ENCODE measurements at regions not wholly inside any gene's neighbourhood (a gene's known extent, or its start where the extent isn't known, plus 50 kb on each side); places are given as distances from the start of the nearest gene placed in this dataset.

- ChIA-PET POLR2A (ENCODE audit: unreplicated experiment) (interaction anchor here (0.6 kb wide), 1 partner anchor 802 kb away, joined by 3 read pairs; no protein-coding TSS in a partner anchor), CTCF (no interaction called here)
- Histone ChIP-seq H3K27ac (no peak overlapping the region), H2AFZ (no peak overlapping the region), H3K4me3 (no peak overlapping the region), H4K20me1 (ENCODE audit: insufficient read depth) (0 out of 2 replicates have a peak, but pooled peaks cover 5% of the 10 kb centered on the region), H3K79me2 (ENCODE audit: low read depth) (no peaks in the 10 kb centered on the region), H3F3A (ENCODE audit: insufficient read depth, low read depth) (no peaks in the 10 kb centered on the region), H3K4me1 (replicated peaks; ENCODE audit: insufficient read depth) (no peaks in the 10 kb centered on the region), H3K9me2 (ENCODE audit: insufficient read depth) (no peaks in the 10 kb centered on the region), H3K36me3 (ENCODE audit: low read depth) (no peaks in the 10 kb centered on the region), H3K27me3 (ENCODE audit: insufficient read depth, low read depth) (no peaks in the 10 kb centered on the region), H3K9me3 (ENCODE audit: insufficient read depth, low read depth) (no peaks in the 10 kb centered on the region), H3K4me2 (no peak overlapping the region)
- intact Hi-C loops (cut with micrococcal nuclease; ENCODE audit: unreplicated experiment): no loop called here
- no peak for TF ChIP-seq CTCF (conservative IDR thresholded peaks at IDR 0.05)
- no peak for TF ChIP-seq EZH2 (IDR thresholded peaks at IDR 0.05; ENCODE audit: low read depth)
- no peak for DNase-seq
- BruUV-seq (replicated peaks): no TSS peak
Measured at GRCh38 chr2:66688951-66689350, 254.0 kb downstream of the MEIS1 start.

GRCh38 chr2:66689456-66690051 lies 254.6 kb downstream of the MEIS1 start:
- no peaks in the 10 kb centered on the region for H3K79me2 ChIP-seq (ENCODE audit: low read depth)
- intact Hi-C loops (cut with micrococcal nuclease; ENCODE audit: unreplicated experiment): no loop called here
- no peak overlapping the region for H2AFZ ChIP-seq
- H3K27me3 ChIP-seq (ENCODE audit: insufficient read depth, low read depth): no peaks in the 10 kb centered on the region
- DNase-seq: no peak
- no TSS peak for BruUV-seq (replicated peaks)
- ChIA-PET CTCF (no interaction called here), POLR2A (ENCODE audit: unreplicated experiment) (no interaction called here)
- TF ChIP-seq EZH2 (IDR thresholded peaks at IDR 0.05; ENCODE audit: low read depth): no peak
- no peak for TF ChIP-seq CTCF (conservative IDR thresholded peaks at IDR 0.05)
- no peak overlapping the region for H3K4me3 ChIP-seq
- H3F3A ChIP-seq (ENCODE audit: insufficient read depth, low read depth): no peaks in the 10 kb centered on the region
- H3K4me2 ChIP-seq: no peak overlapping the region
- H3K4me1 ChIP-seq (replicated peaks; ENCODE audit: insufficient read depth): no peaks in the 10 kb centered on the region
- 0 out of 2 replicates have a peak, but pooled peaks cover 5% of the 10 kb centered on the region for H4K20me1 ChIP-seq (ENCODE audit: insufficient read depth)
- no peaks in the 10 kb centered on the region for H3K36me3 ChIP-seq (ENCODE audit: low read depth)
- no peak overlapping the region for H3K27ac ChIP-seq
- no peaks in the 10 kb centered on the region for H3K9me2 ChIP-seq (ENCODE audit: insufficient read depth)
- no peaks in the 10 kb centered on the region for H3K9me3 ChIP-seq (ENCODE audit: insufficient read depth, low read depth)

- no peak overlapping the region for H2AFZ ChIP-seq
- no peak overlapping the region for H3K27ac ChIP-seq
- TF ChIP-seq CTCF (conservative IDR thresholded peaks at IDR 0.05): no peak
- no peak for TF ChIP-seq EZH2 (IDR thresholded peaks at IDR 0.05; ENCODE audit: low read depth)
- H3K4me3 ChIP-seq: no peak overlapping the region
- H3K9me3 ChIP-seq (ENCODE audit: insufficient read depth, low read depth): no peaks in the 10 kb centered on the region
- ChIA-PET POLR2A (ENCODE audit: unreplicated experiment) (no interaction called here), CTCF (no interaction called here)
- H3F3A ChIP-seq (ENCODE audit: insufficient read depth, low read depth): no peaks in the 10 kb centered on the region
- H3K27me3 ChIP-seq (ENCODE audit: insufficient read depth, low read depth): no peaks in the 10 kb centered on the region
- DNase-seq: no peak
- no peaks in the 10 kb centered on the region for H3K36me3 ChIP-seq (ENCODE audit: low read depth)
- H3K4me2 ChIP-seq: no peak overlapping the region
- no peaks in the 10 kb centered on the region for H3K79me2 ChIP-seq (ENCODE audit: low read depth)
- H3K4me1 ChIP-seq (replicated peaks; ENCODE audit: insufficient read depth): no peaks in the 10 kb centered on the region
- H3K9me2 ChIP-seq (ENCODE audit: insufficient read depth): no peaks in the 10 kb centered on the region
- 0 out of 2 replicates have a peak, but pooled peaks cover 5% of the 10 kb centered on the region for H4K20me1 ChIP-seq (ENCODE audit: insufficient read depth)
- BruUV-seq (replicated peaks): no TSS peak
- intact Hi-C loops (cut with micrococcal nuclease; ENCODE audit: unreplicated experiment): no loop called here
Measured at GRCh38 chr2:66691031-66691965, 256.4 kb downstream of the MEIS1 start.
